ENCODE measurements at regions not wholly inside any gene's neighbourhood (a gene's known extent, or its start where the extent isn't known, plus 50 kb on each side); places are given as distances from the start of the nearest gene placed in this dataset.
"Not testable (repeated sequence)": the region's sequence is repeated elsewhere in the genome, so short reads cannot be mapped to it uniquely, and the experiment has no call there.

DNA sequence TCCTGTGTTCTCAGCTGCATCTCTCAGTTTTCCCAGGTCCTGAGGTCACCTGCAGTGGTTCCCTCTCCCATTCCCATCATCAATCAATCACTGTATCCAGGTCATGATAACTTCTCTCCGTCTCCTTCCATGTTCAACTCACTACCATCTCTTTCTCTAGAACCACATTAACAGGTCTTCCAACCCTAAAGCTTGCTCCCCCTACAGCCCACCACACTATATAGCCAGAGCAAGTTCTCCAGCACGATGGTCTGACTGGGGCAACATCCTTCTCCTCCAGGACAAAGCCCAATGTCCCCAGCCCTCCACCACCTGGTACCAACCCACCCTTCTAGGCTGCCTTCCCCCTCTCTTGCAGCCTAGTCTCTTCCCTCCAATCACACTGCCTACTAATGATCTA lies 241.6 kb downstream of the CDK5RAP2 start:
- in situ Hi-C loops (cut with HindIII; ENCODE audit: low sequenced_read_pairs): no loop called here

DNA sequence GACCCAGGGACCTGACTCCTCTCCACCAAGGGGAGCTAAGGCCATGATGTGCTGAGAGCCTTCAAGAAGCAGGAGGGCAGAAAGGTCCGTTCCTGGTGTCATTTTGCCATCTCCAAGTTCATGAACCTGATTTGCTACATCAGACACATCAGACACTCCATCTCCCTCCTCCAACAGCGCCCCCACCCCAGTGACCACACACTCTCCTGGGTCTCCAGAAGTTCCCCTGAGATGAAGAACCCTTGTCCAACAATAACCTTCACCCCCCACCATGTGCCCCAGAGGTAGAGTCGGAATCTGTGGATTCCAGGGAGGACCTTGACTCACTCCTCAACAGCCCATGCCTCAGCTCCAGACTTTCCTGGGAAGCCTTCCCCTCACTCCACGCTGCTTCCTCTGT lies 242.8 kb downstream of the CDK5RAP2 start:
- in situ Hi-C loops (cut with HindIII; ENCODE audit: low sequenced_read_pairs): no loop called here

DNA sequence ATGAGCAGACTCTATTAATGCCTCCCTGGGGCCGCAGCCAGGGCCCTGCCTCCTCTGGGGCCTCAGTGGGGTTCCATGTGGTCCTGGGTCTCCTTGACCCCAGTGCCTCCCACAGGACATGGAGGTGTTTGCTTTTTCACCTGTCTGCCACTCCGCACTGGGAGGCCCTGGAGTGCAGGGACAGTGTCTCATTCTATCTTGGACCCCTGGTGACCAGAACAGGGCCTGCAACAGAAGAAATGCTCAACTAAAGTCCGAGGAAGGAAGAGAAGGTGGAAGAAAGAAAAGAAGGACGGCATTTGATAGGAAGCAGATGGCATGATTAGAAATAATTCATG lies 243.2 kb downstream of the CDK5RAP2 start:
- in situ Hi-C loops (cut with HindIII; ENCODE audit: low sequenced_read_pairs): no loop called here

DNA sequence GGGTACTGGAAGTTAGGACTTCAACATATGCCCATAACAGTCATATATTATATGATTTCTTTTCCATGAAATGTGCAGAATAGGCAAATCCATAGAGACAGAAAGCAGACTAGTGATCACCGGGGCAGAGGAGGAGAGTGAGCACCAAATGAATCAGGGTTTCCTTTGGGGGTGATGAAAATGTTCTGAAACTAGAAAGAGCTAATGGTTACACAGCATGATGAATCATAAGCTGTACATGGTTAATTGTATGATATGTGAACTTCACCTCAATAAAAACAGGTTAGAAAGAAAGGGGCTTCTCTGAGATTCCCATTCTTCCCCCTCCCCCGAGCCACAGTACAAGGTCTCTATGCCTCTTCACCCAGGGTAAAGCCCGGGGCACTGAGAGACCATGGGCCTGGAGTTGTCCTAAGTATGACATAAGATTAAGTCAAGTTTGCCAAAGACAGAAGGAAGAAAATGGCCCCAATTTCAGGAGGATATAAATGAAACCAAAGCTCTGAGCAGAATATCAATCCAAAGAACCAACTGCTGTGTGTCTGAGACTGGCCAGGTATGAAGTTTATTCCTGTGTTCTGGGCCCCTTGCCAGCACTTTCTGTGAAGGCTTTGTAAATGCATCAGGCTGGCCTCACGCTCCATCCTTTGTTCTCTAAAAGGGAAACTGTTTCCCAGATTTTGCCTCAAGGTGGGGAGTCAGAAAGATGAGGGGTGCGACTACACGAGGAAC lies 243.8 kb downstream of the CDK5RAP2 start:
- in situ Hi-C loops (cut with HindIII; ENCODE audit: low sequenced_read_pairs): no loop called here

DNA sequence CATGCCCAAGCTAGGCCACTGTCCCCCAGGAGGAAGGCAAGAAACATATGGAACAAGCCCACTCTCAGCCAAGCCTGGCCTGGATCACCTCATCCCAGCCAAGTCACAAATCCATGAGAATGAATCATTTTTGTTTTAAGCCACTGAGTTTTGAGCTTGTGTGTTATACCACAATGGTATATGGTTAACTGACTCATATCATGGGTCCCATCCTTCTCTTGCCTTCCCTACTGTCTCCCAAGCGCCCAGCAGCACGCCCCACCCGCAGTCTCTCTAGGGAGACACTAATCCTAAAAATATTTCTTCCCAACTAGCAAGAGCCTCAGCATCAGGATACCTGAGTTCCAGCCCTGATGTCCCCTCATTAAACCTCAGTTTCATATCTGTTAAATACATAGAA lies 248.1 kb downstream of the CDK5RAP2 start:
- in situ Hi-C loops (cut with HindIII; ENCODE audit: low sequenced_read_pairs): no loop called here

DNA sequence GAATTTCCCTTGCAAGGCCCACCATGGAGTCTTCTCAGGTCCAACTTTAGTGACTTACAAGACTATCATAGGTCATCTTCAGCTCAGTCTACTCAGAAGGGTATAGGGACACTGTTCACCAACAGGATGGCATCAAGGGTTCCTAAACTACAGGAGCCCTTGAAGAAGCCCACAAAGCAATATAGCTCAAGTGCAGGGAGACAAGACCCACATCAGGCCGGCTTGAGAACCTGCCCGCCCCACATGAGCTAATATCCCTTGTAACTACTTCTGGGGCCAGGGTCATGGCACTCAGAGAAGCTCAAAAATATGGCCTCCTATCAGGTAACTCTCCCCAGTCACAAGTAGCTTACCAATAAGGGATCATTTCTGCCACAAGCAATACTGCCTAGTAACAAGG lies 249.9 kb downstream of the CDK5RAP2 start:
- in situ Hi-C loops (cut with HindIII; ENCODE audit: low sequenced_read_pairs): no loop called here

DNA sequence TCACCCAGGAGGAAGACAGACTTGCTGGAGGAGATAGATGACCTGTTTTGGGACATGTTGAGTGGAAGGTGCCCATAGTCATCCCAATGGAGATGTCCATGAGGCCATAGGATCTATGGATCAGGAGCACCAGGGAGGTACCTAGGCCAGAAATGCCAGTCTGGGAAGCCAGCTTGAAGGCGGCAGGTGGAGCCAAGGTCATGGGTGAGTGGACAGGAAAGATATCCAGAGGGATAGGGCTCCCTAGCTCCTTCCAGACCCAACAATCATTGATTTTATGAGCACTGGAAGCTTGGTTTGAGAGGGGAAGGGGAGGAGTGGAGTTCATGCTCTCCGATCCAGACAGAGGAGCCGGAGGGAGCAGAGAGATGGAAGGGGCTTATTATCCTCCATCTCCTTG lies 252.6 kb downstream of the CDK5RAP2 start:
- in situ Hi-C loops (cut with HindIII; ENCODE audit: low sequenced_read_pairs): no loop called here

DNA sequence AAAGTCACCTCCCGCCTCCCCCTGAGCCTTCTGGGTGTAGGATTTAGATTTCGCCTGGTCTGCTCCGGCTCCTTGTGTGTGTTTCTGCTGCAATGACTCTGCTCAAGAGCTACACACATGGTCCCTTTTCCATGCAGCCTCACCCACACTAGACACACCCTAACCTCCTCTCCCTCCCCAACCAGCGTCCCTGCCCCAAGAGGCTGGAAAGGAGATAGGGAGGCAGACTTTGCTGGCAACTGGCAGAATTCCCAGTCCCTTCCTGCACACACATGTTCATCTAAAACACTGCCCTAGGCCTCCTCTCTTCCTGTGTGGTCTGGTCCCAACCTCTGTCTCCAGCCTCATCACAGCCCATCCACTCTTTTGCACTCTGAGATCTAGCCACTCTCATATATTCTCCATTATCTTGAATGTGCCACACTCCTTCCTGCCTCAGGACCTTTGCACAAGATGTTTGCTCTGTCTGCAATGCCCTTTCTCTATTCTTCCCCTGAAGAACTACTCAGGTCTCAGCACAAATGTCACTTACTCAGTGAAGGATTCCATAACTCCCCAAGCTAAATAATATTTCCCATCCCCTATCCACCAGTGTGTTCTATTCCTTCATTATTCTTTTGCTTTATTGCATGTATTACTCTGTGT lies 253.8 kb downstream of the CDK5RAP2 start:
- in situ Hi-C loops (cut with HindIII; ENCODE audit: low sequenced_read_pairs): no loop called here

DNA sequence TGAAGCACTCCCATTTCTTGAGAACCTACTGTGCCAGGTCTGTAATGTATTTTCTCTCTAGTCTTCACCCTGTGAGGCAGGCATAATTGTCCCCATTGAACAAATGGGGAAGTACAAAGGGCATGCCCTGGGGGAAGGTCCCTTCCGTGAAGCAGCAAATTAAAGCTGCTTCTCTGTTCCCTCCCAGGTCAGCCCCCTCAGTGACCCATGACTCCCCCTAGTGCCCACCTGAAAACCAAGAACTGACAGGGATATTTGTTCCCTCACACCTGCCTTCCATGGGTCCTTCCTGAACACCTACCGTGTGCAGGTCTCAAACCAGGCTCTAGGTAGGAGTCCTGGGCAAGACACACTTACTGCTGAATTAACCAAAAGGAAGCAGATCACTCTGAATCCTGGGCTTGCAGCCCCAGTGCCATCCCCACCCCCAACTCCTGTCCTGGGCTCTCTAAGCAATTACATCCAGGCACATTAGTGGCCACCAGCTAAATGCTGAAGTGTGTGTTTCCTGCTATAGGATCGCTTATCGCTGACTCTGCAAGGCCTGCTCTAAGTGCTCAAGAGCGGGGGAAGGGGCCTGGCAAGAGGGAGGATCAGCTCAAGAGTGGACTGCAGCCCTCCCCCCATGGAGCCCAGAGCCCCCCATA lies 254.8 kb downstream of the CDK5RAP2 start:
- in situ Hi-C loops (cut with HindIII; ENCODE audit: low sequenced_read_pairs): no loop called here

DNA sequence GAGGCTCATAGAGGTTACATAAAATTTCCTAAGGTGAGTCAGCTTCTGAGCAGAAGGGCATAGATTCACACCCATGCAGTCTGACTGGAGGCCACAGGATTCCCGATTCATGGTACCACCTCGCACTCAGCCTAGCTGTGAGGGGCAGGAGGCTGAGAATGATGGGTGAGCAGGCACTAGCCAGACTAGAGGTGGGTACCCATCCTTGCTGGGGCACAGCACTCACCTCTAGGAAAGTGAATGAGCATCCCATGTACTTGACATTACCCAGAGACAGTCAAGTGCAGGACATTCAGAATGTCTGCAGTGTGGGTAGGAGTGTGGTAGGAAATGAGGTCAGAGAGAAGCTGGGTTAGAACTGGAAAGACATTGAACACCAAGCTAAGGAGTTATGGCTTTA lies 255.5 kb downstream of the CDK5RAP2 start:
- in situ Hi-C loops (cut with HindIII; ENCODE audit: low sequenced_read_pairs): no loop called here

DNA sequence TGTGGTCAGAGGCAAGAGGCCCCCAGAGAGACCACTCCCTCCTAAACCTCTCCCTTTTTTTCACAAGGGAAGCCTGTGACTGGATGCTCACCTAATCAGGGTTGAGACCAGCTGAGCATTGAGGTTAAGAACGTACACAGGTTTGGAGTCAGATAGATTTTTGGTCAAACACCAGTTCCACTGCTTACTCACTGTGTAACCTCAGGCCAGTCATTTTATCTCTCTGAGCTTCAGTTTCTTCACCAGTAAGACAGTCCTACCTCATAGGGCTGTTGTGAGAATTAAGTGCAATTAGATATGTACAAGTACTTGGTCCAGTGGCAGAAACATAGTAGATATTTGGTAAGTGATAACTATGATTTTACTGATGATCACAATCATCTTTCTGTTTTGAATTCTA lies 256.8 kb downstream of the CDK5RAP2 start:
- in situ Hi-C loops (cut with HindIII; ENCODE audit: low sequenced_read_pairs): no loop called here

DNA sequence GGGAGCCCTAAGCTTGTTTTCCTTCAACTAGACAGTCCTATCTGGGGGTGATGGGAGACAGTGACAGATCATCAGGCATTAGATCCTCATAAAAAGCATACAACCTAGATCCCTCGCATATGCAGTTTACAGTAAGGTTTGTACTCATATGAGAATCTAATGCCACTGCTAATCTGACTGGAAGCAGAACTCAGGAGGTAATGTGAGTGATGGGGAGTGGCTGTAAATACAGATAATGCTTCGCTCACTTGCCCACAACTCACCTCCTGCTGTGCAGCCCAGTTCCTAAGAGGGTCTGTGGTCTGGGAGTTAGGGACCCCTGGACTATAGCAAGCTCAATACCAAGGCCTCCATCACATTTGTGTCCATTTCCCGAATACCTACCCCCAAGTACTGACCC lies 260.5 kb downstream of the CDK5RAP2 start:
- in situ Hi-C loops (cut with HindIII; ENCODE audit: low sequenced_read_pairs): no loop called here

DNA sequence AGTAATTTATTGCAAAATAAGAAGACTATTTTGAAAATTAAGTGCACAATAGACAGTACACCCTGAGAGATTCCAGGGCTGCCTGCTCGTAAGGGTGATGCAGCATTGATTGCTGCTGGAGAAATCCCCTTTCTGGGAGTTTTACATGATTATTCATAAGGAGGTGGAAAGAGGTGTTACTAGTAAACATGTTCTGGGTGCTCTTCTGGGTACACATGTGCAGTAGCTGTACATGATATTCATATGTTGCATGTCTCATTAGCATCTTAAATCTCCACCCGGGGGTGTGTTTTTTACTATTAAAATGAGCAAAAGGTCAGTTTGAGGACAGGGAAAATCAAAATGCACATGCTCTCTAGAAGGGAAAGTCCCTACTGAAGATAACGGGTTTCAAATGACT lies 264.8 kb downstream of the CDK5RAP2 start:
- in situ Hi-C loops (cut with HindIII; ENCODE audit: low sequenced_read_pairs): no loop called here

DNA sequence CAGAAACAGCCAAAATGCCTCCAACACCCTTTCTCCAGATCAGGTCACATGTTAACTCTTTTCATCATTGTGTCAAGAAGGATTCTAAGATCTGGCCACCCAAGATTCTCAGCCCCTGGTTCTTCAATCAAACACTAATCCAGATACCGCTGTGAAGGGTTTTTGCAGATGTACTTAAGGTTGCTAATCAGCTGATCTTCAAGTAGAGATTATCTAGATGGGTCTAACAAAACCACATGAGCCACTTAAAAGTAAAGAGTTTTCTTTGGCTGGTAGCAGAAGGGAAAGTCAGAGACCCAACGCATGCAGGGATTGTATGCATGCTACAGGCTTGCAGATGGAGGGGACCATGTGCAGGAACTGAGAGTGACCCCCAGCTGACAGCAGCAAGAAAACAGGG lies 267.9 kb downstream of the CDK5RAP2 start:
- in situ Hi-C loops (cut with HindIII; ENCODE audit: low sequenced_read_pairs): no loop called here

DNA sequence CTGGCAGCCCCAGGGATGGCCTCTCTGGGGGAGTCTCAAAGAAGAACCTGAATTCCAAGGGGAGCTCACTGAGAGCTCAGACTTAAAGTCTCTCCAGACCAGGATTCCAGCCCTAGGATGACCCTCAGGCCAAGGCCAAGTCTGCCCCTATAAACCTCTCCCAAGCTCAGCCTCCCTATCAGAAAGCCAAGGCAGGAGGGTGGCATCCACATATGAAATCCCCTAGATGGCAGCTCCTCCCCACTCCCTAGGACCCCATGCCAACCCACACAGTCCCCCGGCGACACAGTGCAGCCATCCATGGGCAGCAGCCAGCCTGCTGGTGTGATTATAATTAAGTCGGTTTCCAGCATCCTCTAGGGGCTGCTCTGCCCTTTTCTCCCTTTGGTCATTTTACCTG lies 269.9 kb downstream of the CDK5RAP2 start:
- in situ Hi-C loops (cut with HindIII; ENCODE audit: low sequenced_read_pairs): no loop called here

DNA sequence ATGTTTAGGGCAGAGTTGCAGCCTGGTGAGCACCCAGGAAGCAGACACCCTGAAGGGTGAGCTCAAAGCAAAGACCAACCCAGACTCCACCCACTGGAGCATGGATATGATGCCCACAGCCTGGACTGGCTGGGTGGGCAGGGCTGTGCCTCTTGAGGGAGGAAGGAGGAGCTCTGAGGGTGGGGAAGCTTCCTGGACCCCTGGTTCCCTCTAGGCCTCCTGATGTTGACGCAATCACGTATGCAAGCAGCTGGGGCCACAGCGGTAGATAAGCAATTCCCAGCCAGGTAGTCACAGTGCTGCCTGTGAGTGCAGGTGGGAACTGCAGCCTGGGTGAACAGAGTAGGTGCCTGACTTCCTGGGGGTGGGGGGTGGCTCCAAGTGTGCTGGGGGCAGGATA lies 271.5 kb downstream of the CDK5RAP2 start:
- in situ Hi-C loops (cut with HindIII; ENCODE audit: low sequenced_read_pairs): no loop called here

DNA sequence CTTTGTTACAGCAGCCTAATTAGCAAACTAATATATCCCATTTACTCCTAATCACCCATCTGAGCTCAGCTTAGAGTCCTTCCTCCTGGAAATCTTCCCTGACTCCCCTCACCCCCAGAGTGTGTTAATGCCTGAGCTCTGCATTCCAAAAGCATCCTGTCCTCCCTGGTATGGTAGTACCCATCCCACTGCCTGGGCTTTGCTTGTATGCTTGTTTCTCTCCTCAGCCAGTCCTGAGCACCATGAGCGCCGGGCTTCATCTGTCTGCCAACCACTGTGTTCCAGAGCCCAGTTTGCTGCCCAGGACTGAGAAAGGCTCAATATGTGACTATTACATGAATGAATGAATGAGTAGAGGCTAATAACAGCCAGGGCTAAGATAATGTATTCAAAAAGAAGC lies 272.4 kb downstream of the CDK5RAP2 start:
- in situ Hi-C loops (cut with HindIII; ENCODE audit: low sequenced_read_pairs): no loop called here

DNA sequence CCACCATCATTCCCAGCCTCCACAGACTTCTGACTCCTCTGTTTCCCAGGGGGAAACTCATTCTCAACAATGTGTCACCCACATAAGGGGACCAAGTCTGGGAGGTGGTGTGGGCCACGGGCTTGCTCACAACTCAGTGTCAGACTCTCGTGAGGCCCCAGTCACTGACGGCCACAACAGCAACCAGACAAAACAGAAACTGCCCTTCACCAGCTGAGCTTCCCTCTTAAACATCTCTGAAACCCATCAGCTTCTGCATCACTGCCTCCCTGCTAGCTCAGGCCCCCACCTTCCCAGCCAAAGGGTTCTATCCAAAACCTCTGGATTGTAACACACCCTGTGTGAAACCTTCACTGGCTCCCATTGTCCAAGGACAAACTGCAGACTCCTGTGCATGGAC lies 273.4 kb downstream of the CDK5RAP2 start:
- in situ Hi-C loops (cut with HindIII; ENCODE audit: low sequenced_read_pairs): no loop called here

DNA sequence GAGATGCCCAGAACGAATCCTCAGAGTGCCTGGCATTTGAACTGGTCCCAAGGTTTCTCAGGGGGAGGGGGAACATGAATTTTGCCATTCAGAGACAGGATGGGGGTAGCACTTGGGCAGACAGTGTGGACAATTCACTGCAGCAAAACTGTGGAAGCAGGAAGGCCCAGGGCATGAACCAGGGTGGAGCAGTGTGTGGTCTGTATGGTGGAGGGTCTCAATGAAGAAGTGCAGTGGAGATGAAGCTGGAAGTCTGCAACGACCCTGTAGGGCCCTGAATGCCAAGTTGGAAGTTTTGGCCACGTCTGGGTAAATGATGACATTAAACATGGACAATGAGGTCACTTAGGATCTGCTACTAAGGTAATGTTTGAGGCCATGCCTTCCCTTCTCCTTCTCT lies 273.9 kb downstream of the CDK5RAP2 start:
- in situ Hi-C loops (cut with HindIII; ENCODE audit: low sequenced_read_pairs): no loop called here

DNA sequence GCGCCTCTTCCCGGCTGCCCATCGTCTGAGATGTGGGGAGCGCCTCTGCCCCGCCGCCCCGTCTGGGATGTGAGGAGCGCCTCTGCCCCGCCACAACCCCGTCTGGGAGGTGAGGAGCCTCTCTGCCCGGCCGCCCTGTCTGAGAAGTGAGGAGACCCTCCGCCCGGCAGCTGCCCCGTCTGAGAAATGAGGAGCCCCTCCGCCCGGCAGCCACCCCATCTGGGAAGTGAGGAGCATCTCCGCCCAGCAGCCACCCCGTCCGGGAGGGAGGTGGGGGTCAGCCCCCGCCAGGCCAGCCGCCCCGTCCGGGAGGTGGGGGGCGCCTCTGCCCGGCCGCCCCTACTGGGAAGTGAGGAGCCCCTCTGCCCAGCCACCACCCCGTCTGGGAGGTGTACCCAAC lies 275.1 kb downstream of the CDK5RAP2 start:
- in situ Hi-C loops (cut with HindIII; ENCODE audit: low sequenced_read_pairs): not testable (repeated sequence)

DNA sequence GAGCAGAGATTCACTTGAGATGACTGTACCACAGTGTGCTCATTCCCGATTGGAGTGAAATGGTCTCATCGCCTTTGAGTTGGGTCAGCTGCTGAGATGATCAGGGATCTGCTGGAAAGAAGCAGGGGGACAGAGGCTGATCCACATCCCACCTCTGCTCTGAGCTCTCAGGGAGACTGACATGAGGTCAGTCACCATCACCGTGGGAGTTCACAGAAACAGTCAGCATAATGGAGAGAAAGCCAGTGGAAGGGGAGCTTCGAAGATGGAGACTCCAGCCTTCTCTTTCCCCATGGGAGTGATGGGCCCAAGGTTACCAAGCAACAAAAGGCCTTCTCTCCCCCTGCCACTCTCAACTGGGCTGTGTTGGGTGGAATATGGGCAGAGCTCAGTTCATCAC lies 276.4 kb downstream of the CDK5RAP2 start:
- in situ Hi-C loops (cut with HindIII; ENCODE audit: low sequenced_read_pairs): no loop called here

DNA sequence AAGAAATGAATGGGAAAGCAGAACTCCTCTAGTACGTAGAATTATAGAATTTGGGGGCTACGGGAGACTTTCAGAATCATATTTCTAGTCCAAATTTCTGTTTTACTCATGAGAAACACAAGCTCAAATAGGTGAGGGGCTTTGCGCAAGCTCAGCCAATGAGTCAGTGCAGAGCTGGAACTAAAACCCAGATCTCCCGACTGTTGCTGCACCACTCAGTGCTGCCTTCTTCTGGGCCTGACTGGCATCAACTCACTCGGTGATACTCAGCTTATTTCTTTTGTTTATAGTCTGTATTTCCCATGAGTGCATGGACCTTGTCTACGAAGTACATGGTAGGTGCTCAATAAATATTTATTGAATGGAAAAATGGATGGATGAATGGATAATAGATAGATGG lies 280.2 kb downstream of the CDK5RAP2 start:
- in situ Hi-C loops (cut with HindIII; ENCODE audit: low sequenced_read_pairs): no loop called here

DNA sequence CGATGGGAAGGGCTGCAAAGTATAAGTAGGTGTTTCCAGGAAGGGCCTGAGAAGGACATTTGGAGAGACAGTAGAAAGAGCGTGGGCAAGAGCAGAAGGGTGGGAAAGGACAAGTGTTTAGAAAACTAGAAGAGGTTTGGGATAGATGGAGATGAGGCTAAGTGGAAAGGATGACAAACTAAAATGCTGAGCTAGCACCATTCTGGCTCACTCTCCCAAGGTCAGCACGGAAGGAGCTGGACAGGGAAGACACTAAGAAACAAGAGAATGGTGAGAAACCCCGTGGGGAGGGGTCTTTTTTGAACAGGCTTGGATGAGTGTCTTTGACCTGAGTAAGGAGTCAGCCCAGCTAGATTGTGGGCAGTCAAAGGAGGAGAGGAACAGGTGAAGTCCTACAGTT lies 286.0 kb downstream of the CDK5RAP2 start:
- in situ Hi-C loops (cut with HindIII; ENCODE audit: low sequenced_read_pairs): no loop called here

Data from DLD1 (cell line).